Smooth muscle cell (in vitro differentiated cells): ENCODE measurements at regions not wholly inside any gene's neighbourhood (a gene's known extent, or its start where the extent isn't known, plus 50 kb on each side); places are given as distances from the start of the nearest gene placed in this dataset.
"Not testable (repeated sequence)": the region's sequence is repeated elsewhere in the genome, so short reads cannot be mapped to it uniquely, and the experiment has no call there.

Experiments used
- DNase-seq: peaks from one replicate; lab custom pipeline; 2025; ENCODE audit not compliant: unreplicated experiment; lab: John Stamatoyannopoulos, UW
- H2AFZ ChIP-seq: fragments of 200-600 bp; sonication (generic); 2 replicates; pipeline ENCODE4 v1.6.0; 2016; ENCODE audit warnings: antibody characterized with exemption, low read depth, mild to moderate bottlenecking
- H3F3A ChIP-seq: fragments of 200-600 bp; sonication (generic); 2 replicates; pipeline ENCODE4 v1.6.0; 2017; ENCODE audit warnings: antibody characterized with exemption, low read depth
- H3K27ac ChIP-seq: fragments of 200-600 bp; sonication (generic); 2 replicates; pipeline ENCODE4 v1.5.1; 2016; ENCODE audit warnings: low read depth, mild to moderate bottlenecking
- H3K27me3 ChIP-seq: fragments of 200-600 bp; sonication (generic); 2 replicates; pipeline ENCODE4 v1.6.1; 2016; ENCODE audit warnings: low read depth, mild to moderate bottlenecking
- H3K36me3 ChIP-seq: fragments of 200-600 bp; sonication (generic); 2 replicates; pipeline ENCODE4 v1.5.1; 2016; ENCODE audit warnings: low read depth
- H3K4me1 ChIP-seq: fragments of 200-600 bp; sonication (generic); 2 replicates; pipeline ENCODE4 v1.5.1; 2016; ENCODE audit warnings: low read depth
- H3K4me2 ChIP-seq: fragments of 200-600 bp; sonication (generic); 2 replicates; pipeline ENCODE4 v1.6.0; 2016; ENCODE audit warnings: mild to moderate bottlenecking
- H3K4me3 ChIP-seq: fragments of 200-600 bp; sonication (generic); 2 replicates; pipeline ENCODE4 v1.5.1; 2016; ENCODE audit warnings: mild to moderate bottlenecking
- H3K79me2 ChIP-seq: fragments of 200-600 bp; sonication (generic); 2 replicates; pipeline ENCODE4 v1.6.0; 2016; ENCODE audit warnings: low read depth, mild to moderate bottlenecking
- H3K9ac ChIP-seq: fragments of 200-600 bp; sonication (generic); 2 replicates; pipeline ENCODE4 v1.6.0; 2016; ENCODE audit warnings: low read depth
- H3K9me3 ChIP-seq: fragments of 200-600 bp; sonication (generic); replicated peaks from 2 replicates; pipeline ENCODE4 v1.5.1; 2016; ENCODE audit warnings: low read depth
- H4K20me1 ChIP-seq: fragments of 200-600 bp; sonication (generic); 2 replicates; pipeline ENCODE4 v1.6.0; 2016; ENCODE audit warnings: low read depth
- CTCF ChIP-seq: fragments of 200-600 bp; sonication (generic); IDR thresholded peaks from 2 replicates; pipeline ENCODE4 v1.5.1; 2017; ENCODE audit warnings: borderline replicate concordance, mild to moderate bottlenecking, antibody characterized with exemption; ENCODE audit not compliant: insufficient read depth, poor library complexity, severe bottlenecking
- WGBS: methylation state at CpG from one replicate; pipeline ENCODE4 v1.1.7; 2016; ENCODE audit warnings: low lambda C conversion rate; 5-methylcytosine and 5-hydroxymethylcytosine counted together

- no peaks in the 10 kb centered on the region for H3F3A ChIP-seq
- no peaks in the 10 kb centered on the region for H3K4me1 ChIP-seq
- DNase-seq: no peak
- no peak overlapping the region for H3K27ac ChIP-seq
- H3K9me3 ChIP-seq: no peaks in the 10 kb centered on the region
- peaks cover 11% of the 10 kb centered on the region for H3K27me3 ChIP-seq
- H3K4me3 ChIP-seq: no peak overlapping the region
- no peak for TF ChIP-seq CTCF
- H3K79me2 ChIP-seq: no peaks in the 10 kb centered on the region
- no peak overlapping the region for H2AFZ ChIP-seq
- WGBS: 70% methylated on average over 4 of the region's 4 CpGs
- no peak overlapping the region for H3K9ac ChIP-seq
- no peak overlapping the region for H3K4me2 ChIP-seq
- no peaks in the 10 kb centered on the region for H3K36me3 ChIP-seq
- H4K20me1 ChIP-seq: no peaks in the 10 kb centered on the region
Observed at GRCh38 chr10:27345455-27345920, 104.9 kb upstream of the ACBD5 start.

GRCh38 chr10:27344568-27345454 is 104.2 kb upstream of the ACBD5 start:
- Histone ChIP-seq H3K27me3 (peaks cover 11% of the 10 kb centered on the region), H3K4me1 (no peaks in the 10 kb centered on the region), H3K4me2 (no peak overlapping the region), H4K20me1 (no peaks in the 10 kb centered on the region), H3K9ac (no peak overlapping the region), H3K79me2 (no peaks in the 10 kb centered on the region), H2AFZ (no peak overlapping the region), H3K4me3 (no peak overlapping the region), H3F3A (no peaks in the 10 kb centered on the region), H3K27ac (no peak overlapping the region), H3K9me3 (no peaks in the 10 kb centered on the region), H3K36me3 (no peaks in the 10 kb centered on the region)
- WGBS: 69% methylated on average over 8 of the region's 8 CpGs
- TF ChIP-seq CTCF: no peak
- no peak for DNase-seq

GRCh38 chr10:27341001-27341400 is 100.4 kb upstream of the ACBD5 start:
- Histone ChIP-seq H3K36me3 (no peaks in the 10 kb centered on the region), H3K9ac (no peak overlapping the region), H3F3A (no peaks in the 10 kb centered on the region), H2AFZ (no peak overlapping the region), H3K4me2 (no peak overlapping the region), H3K27me3 (peaks cover 14% of the 10 kb centered on the region), H3K4me1 (no peaks in the 10 kb centered on the region), H4K20me1 (no peaks in the 10 kb centered on the region), H3K27ac (no peak overlapping the region), H3K4me3 (no peak overlapping the region), H3K9me3 (no peaks in the 10 kb centered on the region), H3K79me2 (no peaks in the 10 kb centered on the region)
- 88% methylated on average over 3 of the region's 3 CpGs for WGBS
- DNase-seq: no peak
- TF ChIP-seq CTCF: no peak

GRCh38 chr10:27335246-27335645 is 94.6 kb upstream of the ACBD5 start:
- H3F3A ChIP-seq, H3K27me3 ChIP-seq, H3K4me2 ChIP-seq, H3K9me3 ChIP-seq, H2AFZ ChIP-seq, H4K20me1 ChIP-seq, H3K27ac ChIP-seq, DNase-seq, H3K36me3 ChIP-seq, H3K9ac ChIP-seq, H3K79me2 ChIP-seq, H3K4me1 ChIP-seq, H3K4me3 ChIP-seq: not testable (repeated sequence)
- WGBS: 89% methylated on average over 3 of the region's 3 CpGs
